Prostate gland (tissue), 1 donor: ENCODE measurements at regions not wholly inside any gene's neighbourhood (a gene's known extent, or its start where the extent isn't known, plus 50 kb on each side); places are given as distances from the start of the nearest gene placed in this dataset.

Experiments used
- POLR2A ChIP-seq: fragments of 450-650 bp; IDR thresholded peaks from one replicate; pipeline ENCODE4 v1.6.1; 2016; ENCODE audit warnings: antibody characterized with exemption, mild to moderate bottlenecking
- POLR2AphosphoS5 ChIP-seq: sonication (generic); formaldehyde crosslinking; IDR thresholded peaks from one replicate; pipeline ENCODE4 v1.6.1; 2017; ENCODE audit warnings: antibody characterized with exemption

GRCh38 chr18:24631243-24632025 is 171.0 kb downstream of the HRH4 start:
- no peak for TF ChIP-seq POLR2AphosphoS5
- no peak for TF ChIP-seq POLR2A
